ENCODE measurements at regions not wholly inside any gene's neighbourhood (a gene's known extent, or its start where the extent isn't known, plus 50 kb on each side); places are given as distances from the start of the nearest gene placed in this dataset.
A peak's percentile ranks its signal among the peaks of the same experiment; 100 is the strongest.

DNA sequence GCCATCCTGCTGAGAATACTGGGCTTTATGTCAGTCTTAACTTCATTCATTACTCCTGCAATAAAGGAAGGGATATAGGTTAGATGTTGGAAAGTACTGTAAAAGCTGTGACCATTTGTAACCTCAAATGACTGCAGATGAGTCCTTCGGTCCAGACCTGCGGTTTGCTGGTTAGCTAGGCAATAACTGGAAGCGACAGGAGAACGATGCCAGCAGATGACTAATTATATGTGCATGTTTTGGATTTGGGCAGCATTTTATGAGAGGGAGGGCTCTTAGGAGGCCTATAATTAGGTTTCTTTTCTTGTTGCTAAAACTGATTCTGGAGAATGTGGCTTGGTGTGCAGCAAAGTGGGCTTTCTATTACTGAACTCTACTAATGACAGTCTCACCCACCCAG lies 205.6 kb downstream of the TMEM182 start:
- DNase-seq: peak; percentile 21

DNA sequence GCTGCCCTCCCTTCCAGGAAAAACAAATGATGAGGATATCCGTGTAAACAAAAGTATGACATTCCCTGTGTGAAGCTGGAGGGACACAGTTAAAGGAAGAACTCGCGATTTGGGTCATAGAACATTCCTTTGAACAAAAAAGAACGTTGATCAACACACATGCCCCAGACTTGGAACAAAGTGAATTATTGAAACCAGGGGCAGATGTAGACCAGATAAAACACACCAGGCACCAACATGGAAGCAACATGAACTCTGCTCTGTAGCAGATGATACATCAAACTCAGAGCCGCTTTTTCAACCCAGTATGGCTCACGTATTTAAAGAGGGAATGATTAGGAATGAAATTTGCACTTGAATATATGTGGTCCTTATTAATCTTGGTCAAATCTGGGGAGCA lies 206.5 kb downstream of the TMEM182 start:
- DNase-seq: no peak

DNA sequence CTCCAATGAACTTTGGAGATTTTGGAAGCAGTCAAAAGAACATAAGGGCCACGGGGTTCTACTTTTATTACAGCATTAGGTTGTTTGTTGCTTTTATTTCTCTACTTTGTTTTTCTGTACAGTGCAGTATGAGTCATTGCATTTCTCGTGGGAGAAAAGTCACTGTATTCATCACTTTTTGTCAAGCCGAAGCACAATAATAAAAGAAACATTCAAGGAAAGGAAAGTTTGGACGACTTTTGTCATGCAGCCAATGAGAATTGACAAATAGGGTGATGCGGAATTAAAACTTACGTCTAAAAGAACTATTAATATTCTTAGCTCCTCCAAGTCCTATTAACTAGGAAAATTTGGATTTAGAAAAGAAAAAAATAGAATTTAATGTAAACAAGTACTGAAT lies 209.9 kb downstream of the TMEM182 start:
- no peak for DNase-seq

DNA sequence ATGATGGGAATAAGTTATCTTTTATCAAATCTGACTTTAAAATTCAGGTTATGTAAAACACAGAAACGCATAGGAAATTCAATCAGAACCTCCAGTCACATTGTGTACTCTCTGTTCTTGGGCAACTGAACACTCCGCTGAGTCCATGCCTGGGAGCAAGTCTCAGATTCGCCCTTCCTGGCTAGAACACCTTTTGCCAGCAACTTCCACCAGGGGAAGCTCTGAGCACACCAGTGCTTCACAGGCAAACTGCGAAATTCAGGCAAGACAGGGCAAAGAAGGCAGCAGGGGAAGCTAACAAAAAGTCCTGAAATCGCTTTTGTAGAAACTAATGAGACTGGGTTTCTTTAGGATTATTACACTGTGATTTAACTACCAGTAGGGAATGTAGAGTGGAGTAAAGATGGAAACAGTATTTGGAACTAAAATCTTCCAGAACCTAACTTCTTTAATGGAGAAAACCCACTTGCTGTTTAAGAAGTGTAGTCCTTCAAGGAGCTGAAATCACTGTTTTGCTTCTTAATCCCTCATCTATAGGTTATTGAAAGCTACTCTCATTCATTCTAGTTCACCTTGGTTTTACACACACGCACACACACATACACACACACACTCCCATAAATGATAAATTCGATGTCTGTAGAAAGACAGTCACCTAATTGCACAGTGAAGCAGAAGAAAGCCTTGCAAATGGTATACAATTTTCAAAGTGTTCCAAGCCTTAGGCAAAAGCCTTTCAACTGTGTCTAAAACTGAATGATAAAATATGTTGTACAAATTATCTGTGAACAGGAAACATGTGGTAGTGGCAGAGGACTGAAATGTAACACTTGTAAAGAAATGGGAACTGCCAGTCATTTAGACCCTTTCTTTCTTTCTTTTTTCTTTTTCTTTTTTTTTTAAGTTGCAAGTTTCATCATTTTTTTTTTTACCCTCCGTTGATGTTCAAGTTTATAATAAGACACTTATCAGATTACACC lies 214.5 kb downstream of the TMEM182 start:
- DNase-seq: peak; percentile 28

GRCh38 chr2:102977426-102978090 lies 215.7 kb downstream of the TMEM182 start:
- DNase-seq: no peak

GRCh38 chr2:102978091-102978490 lies 216.3 kb downstream of the TMEM182 start:
- no peak for DNase-seq

DNA sequence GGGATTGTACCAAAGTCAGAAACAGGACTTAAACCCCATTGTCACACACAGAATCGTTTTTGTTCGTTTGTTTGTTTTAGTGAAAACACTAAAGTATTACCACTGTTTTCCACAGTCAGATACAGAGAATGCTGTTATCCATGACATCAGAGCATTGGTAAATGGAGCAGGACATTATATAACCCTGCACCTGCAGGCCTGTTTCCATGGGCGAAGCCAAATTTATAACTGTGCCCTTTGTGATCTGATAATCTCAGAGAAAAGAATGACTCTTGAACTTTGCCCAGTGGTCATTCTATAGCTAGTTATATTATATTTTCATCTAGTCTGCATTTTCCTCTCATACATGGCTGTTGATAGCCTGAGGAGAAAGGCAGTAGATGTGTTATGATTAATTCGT lies 217.6 kb downstream of the TMEM182 start:
- no peak for DNase-seq

- no peak for DNase-seq
Measured at GRCh38 chr2:102983786-102984185, 222.0 kb downstream of the TMEM182 start.

GRCh38 chr2:102986826-102987490 lies 225.1 kb downstream of the TMEM182 start:
- DNase-seq: no peak

DNA sequence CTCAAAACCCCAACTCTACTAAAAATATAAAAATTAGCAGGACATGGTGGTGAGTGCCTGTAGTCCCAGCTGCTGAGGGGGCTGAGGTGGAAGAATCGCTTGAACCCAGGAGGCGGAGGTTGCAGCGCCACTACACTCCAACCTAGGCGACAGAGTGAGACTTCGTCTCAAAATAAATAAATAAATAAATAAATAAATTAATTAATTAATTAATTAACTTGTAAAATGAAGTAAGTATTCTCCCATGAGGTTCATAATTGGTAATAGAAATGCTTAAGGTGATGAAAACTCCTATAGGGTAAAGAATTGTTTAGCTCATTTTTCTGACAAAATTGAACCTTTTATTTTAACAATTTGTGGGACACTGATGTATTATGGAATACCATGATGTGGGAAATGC lies 230.8 kb downstream of the TMEM182 start:
- no peak for DNase-seq

DNA sequence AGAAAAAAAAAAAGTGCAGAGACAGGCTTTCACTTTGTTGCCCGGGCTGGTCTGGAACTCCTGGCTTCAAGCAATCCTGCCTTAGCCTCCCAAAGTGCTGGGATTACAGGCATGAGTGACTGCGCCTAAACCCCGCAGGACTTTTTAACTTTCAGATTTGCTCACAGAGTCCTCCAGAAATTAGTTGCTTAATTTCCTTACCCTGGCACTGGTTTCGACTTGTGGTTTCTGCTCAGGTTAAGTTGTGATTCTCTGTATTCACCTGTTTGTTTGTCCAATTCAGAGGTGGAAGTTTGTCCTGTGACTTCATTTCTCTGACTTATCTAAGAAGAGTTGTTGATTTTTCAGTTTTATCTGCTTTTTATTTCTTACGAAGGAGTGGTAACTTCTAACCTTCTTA lies 238.1 kb downstream of the TMEM182 start:
- no peak for DNase-seq

DNA sequence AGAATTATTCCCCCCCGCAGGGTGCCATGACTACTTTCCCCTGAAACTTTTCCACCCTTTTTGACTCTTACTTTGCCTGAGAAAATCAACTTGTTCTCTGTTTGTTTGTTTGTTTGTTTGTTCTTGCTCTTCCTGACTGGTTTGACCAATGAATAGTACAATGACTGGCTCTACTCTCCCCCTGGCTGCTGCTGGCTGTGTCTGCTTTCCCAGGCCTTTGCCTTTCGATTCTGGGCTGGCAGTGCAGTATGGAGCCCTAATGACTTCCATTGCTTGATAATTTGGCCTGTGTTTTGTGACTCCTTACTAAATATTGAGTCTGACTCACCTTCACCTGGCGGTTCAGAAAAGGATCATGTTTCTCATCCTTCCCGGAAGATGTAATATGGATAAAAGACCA lies 241.1 kb downstream of the TMEM182 start:
- no peak for DNase-seq

DNA sequence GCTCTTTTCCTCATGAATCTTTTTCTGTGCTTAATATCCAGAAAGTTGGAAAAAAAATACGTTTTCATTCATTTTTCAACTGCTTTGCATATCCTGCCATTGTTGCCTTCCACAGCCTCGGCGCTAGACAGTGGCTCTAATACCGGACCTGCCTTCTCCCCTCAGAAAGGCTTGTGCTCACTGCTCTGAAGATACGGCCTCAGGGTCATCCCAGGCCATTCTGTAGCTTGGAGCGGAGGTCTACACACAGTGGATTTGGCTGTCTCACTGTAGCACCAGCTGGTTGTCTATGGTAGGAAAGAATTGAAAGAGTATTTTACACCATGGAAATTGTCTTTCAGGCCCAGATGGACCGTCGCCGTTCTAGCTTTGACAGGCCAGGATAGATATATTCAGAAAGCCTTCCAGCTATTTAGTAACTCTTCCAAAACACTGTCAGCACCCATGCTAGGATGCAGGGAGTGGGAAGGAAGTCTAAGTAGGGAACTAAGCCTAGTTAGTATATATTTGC lies 242.0 kb downstream of the TMEM182 start:
- DNase-seq: no peak

- no peak for DNase-seq
Measured at GRCh38 chr2:103004426-103004942, 242.7 kb downstream of the TMEM182 start.

DNA sequence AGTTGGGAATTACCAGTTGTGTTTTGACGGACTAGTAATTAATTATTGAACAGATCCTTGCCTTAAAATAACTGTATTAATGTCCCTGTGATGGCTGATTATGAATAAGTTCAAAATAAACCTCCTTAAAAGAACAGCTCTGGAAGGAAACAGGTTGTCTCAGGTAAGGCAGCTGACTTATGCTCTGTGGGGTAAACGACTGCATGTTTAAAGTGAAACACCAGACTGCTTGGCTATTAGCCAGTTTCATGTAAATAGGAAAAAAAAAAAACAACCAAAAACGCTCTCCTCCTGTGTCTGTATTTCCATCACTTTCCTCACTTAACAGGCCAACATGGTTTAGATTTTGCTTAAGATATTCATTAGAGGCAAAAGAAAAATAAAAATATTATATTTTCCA lies 243.6 kb downstream of the TMEM182 start:
- no peak for DNase-seq

GRCh38 chr2:103007086-103007485 lies 245.3 kb downstream of the TMEM182 start:
- DNase-seq: no peak

DNA sequence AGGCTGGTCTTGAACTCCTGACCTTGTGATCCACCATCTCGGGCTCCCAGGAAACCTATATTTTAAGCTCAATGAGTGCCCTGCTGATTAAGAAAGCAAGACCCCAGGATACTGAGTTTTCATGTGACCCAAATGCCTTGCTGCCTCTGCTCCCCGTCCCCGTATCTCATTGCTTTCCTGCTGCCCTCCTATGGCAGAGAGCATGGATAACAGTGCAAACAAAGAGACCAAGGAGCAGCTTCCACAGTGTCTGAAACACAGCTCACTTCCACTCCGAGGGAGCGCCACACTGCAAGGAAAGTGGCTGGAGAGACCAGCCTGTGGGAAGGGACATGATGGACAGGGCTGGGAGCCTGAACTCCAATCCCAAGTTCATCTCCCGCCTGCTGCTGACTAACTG lies 246.8 kb downstream of the TMEM182 start:
- no peak for DNase-seq

GRCh38 chr2:103009871-103010270 lies 248.0 kb downstream of the TMEM182 start:
- no peak for DNase-seq

GRCh38 chr2:103010306-103010705 lies 248.5 kb downstream of the TMEM182 start:
- DNase-seq: no peak

DNA sequence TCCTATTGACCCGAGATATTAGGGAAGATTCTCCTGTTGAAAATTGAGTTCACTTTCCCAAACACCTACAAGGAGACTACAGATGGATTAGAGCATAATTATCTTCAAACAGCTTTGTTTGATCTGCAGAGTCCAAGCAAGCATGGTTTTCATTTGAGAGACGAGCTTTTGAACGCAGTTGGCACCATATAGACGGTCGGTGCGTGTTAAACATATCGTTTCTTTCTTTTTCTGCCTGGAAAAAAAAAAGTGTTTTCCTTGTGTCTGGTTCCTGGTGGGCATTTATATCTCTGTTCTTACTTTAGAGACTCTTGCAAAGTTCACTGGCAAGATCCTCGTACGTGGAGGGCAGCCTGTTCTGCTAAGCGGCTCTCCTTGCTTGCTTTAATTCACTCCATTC lies 248.9 kb downstream of the TMEM182 start:
- DNase-seq: no peak

GRCh38 chr2:103012590-103012989 lies 250.8 kb downstream of the TMEM182 start:
- DNase-seq: no peak

GRCh38 chr2:103025056-103025455 lies 263.2 kb downstream of the TMEM182 start:
- DNase-seq: no peak

GRCh38 chr2:103028181-103028580 lies 266.4 kb downstream of the TMEM182 start:
- no peak for DNase-seq

Measured in right hindlimb (tissue), 1 donor.